ENCODE measurements at regions not wholly inside any gene's neighbourhood (a gene's known extent, or its start where the extent isn't known, plus 50 kb on each side); places are given as distances from the start of the nearest gene placed in this dataset.

DNA sequence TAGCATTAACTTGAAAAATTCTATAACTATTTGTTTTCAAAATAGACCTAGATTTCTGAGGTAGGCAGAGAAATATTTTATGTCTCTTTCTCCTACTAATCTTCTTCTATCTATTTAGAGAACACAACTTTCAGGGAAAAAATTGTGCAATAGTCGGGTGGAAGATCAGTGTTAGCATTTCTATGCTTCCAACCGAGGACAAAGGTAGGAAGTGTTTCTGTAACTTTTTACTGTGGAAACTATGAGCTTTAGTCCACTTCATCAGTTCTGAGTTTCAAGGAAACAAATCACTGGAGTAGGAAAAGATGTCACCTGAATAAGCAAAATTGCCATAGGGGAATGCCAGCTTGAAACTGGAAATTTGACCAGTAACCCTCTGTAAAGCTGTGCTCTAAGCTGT, 207.7 kb upstream of the CTAGE1 start:
- no peak for DNase-seq (ENCODE audit: insufficient read length, low spot score)
- FAIRE-seq, result no peak
- TF ChIP-seq POLR2A (IDR thresholded peaks at IDR 0.05; ENCODE audit: low read depth, low read length) (no peak), POLR2AphosphoS5 (IDR thresholded peaks at IDR 0.05; ENCODE audit: low read depth, low read length) (no peak), PAX5 (IDR thresholded peaks at IDR 0.05; ENCODE audit: insufficient read depth, low read length, severe bottlenecking) (no peak), TAF1 (IDR thresholded peaks at IDR 0.05; ENCODE audit: low read depth, low read length) (no peak), POU2F2 (IDR thresholded peaks at IDR 0.05; ENCODE audit: low read depth, low read length) (no peak), SPI1 (IDR thresholded peaks at IDR 0.05; ENCODE audit: low read depth, low read length) (no peak)

DNA sequence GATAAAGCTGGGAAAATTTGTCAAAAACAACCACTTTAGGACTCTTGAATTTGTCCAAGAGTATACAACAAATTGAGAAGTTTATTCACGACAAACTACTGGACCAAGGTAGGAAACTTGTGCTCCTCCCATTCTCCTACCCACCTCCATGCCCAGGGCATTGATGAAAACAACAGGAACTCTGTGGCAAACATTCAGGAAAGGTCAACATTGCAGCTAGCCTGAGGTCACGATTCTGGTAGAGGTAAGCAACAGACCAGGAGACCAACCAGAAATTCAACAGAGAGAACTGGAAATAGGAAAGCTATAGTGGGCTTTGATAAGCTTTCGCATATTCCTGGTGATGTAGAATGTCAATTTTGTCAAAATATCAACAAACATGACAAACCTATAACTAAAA, 209.1 kb upstream of the CTAGE1 start:
- DNase-seq (ENCODE audit: insufficient read length, low spot score), result no peak
- TF ChIP-seq POLR2AphosphoS5 (IDR thresholded peaks at IDR 0.05; ENCODE audit: low read depth, low read length) (no peak), POU2F2 (IDR thresholded peaks at IDR 0.05; ENCODE audit: low read depth, low read length) (no peak), TAF1 (IDR thresholded peaks at IDR 0.05; ENCODE audit: low read depth, low read length) (no peak), SPI1 (IDR thresholded peaks at IDR 0.05; ENCODE audit: low read depth, low read length) (no peak), POLR2A (IDR thresholded peaks at IDR 0.05; ENCODE audit: low read depth, low read length) (no peak), PAX5 (IDR thresholded peaks at IDR 0.05; ENCODE audit: insufficient read depth, low read length, severe bottlenecking) (no peak)
- no peak for FAIRE-seq

DNA sequence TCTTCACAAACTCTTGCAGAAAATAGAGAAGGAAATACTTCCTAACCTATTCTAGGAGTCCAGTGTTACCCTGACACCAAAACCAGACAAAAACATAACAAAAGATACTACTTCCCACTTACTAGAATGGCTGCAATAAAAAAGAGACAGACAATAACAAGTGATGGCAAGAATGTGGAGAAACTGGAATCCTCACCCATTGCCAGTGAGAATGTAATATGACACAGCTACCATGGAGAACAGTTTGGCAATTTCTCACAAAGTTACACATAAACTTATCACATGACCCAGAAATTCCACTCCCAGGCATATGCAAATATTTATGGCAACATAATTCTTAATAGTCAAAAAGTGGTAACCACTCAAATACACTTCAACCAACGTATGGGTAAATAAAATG, 209.8 kb upstream of the CTAGE1 start:
- FAIRE-seq (no peak), DNase-seq (ENCODE audit: insufficient read length, low spot score) (no peak)
- TF ChIP-seq PAX5 (IDR thresholded peaks at IDR 0.05; ENCODE audit: insufficient read depth, low read length, severe bottlenecking) (no peak), POU2F2 (IDR thresholded peaks at IDR 0.05; ENCODE audit: low read depth, low read length) (no peak), TAF1 (IDR thresholded peaks at IDR 0.05; ENCODE audit: low read depth, low read length) (no peak), POLR2A (IDR thresholded peaks at IDR 0.05; ENCODE audit: low read depth, low read length) (no peak), SPI1 (IDR thresholded peaks at IDR 0.05; ENCODE audit: low read depth, low read length) (no peak), POLR2AphosphoS5 (IDR thresholded peaks at IDR 0.05; ENCODE audit: low read depth, low read length) (no peak)

DNA sequence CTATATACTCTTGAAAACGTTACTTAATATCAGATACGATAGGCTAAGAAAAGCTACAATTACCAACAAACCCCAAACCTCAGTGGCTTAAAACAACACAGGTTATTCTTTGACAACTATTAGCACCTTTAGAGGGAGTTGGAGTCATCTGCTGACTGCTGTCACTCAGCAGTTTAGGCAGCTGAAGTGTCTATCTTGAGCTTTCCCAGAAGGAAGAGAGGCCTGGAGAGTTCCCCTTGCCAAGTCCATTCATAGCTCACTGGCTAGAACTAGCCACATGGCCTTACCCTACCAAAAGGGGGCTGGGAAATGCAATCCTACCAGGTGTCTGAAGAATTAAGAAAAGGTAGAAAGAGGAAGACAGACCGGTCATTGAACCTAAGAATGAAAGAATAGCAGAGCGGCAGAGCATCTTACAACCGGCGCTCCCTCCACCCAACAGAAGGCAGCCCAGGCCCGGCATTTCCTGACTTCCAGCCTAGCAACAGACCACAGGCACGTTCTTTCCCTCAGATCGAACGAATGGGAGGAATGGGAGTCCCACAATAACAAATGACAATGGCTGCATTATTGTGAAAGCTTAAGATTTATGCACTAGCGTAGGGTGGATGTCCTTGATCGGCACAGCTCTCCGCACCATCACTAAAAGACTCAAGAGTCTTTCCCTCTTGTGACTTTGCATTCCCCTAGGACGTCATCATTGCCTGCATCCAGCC, 211.2 kb upstream of the CTAGE1 start:
- no peak for FAIRE-seq
- TF ChIP-seq TAF1 (IDR thresholded peaks at IDR 0.05; ENCODE audit: low read depth, low read length) (no peak), POU2F2 (IDR thresholded peaks at IDR 0.05; ENCODE audit: low read depth, low read length) (no peak), POLR2A (IDR thresholded peaks at IDR 0.05; ENCODE audit: low read depth, low read length) (no peak), SPI1 (IDR thresholded peaks at IDR 0.05; ENCODE audit: low read depth, low read length) (no peak), POLR2AphosphoS5 (IDR thresholded peaks at IDR 0.05; ENCODE audit: low read depth, low read length) (no peak), PAX5 (IDR thresholded peaks at IDR 0.05; ENCODE audit: insufficient read depth, low read length, severe bottlenecking) (no peak)
- DNase-seq (ENCODE audit: insufficient read length, low spot score), result no peak

DNA sequence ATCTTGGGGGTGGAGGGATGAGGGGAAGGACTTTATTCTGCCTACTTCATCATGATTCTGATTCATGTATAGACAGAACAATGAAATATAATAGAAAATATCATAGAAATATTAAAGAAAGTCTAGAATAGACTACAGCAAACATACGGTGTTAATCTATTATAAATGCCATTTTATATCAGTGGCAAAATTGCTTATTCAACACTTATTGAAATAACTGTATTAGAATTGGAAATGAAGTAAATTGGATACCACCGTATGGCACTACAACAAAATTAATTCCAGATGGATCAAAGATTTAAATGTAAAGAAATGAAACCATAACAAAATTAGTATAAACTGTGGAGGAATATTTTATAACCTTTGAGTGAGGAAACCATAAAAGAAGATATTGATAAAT, 213.3 kb upstream of the CTAGE1 start:
- DNase-seq (ENCODE audit: insufficient read length, low spot score) (no peak), FAIRE-seq (no peak)
- TF ChIP-seq PAX5 (IDR thresholded peaks at IDR 0.05; ENCODE audit: insufficient read depth, low read length, severe bottlenecking), result no peak
- no peak for TF ChIP-seq POLR2AphosphoS5 (IDR thresholded peaks at IDR 0.05; ENCODE audit: low read depth, low read length)
- TF ChIP-seq TAF1 (IDR thresholded peaks at IDR 0.05; ENCODE audit: low read depth, low read length), result no peak
- no peak for TF ChIP-seq POU2F2 (IDR thresholded peaks at IDR 0.05; ENCODE audit: low read depth, low read length)
- no peak for TF ChIP-seq POLR2A (IDR thresholded peaks at IDR 0.05; ENCODE audit: low read depth, low read length)
- TF ChIP-seq SPI1 (IDR thresholded peaks at IDR 0.05; ENCODE audit: low read depth, low read length), result no peak

DNA sequence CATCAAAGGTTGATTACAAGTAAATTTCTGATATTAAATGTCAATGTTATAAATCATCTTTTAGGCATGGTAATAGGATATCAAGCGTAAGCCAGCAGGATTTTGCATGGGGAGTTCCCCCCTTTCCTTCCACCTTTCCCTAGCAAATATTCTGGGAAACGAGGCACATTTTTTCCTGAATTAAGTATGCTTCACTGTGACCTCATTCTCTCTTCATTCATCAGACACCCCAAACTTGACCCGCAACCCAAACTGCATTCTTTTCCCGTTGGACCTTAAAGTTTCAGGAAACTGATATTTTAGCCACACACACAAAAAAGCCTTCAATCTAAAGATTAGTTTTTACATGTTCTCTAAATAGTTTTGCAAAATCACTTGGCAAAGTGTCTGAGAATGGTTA, 214.5 kb upstream of the CTAGE1 start:
- FAIRE-seq, result no peak
- DNase-seq (ENCODE audit: insufficient read length, low spot score), result no peak
- no peak for TF ChIP-seq POLR2A (IDR thresholded peaks at IDR 0.05; ENCODE audit: low read depth, low read length)
- TF ChIP-seq PAX5 (IDR thresholded peaks at IDR 0.05; ENCODE audit: insufficient read depth, low read length, severe bottlenecking), result no peak
- TF ChIP-seq POU2F2 (IDR thresholded peaks at IDR 0.05; ENCODE audit: low read depth, low read length), result no peak

DNA sequence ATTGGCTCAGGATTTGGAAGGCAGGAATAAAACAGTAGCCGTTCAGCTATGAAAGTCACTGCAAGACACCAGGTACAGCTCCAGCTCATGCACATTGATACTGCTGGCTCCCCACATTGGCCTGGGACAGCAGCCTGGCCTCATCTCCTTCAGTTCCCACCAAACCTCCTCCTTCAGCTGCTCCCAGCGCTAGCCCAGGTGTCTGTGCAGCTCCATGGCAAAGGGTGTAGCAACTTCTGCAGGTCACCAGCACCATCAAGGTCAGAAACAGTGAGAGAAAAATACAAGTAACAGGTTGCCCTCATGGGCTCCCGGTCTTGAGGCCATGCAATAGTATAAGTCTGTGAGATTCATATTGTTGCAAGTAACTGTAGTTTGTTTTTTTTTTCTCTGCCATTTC, 216.7 kb upstream of the CTAGE1 start:
- no peak for DNase-seq (ENCODE audit: insufficient read length, low spot score)
- no peak for FAIRE-seq
- TF ChIP-seq POLR2A (IDR thresholded peaks at IDR 0.05; ENCODE audit: low read depth, low read length), result no peak
- TF ChIP-seq TAF1 (IDR thresholded peaks at IDR 0.05; ENCODE audit: low read depth, low read length), result no peak
- no peak for TF ChIP-seq SPI1 (IDR thresholded peaks at IDR 0.05; ENCODE audit: low read depth, low read length)
- no peak for TF ChIP-seq PAX5 (IDR thresholded peaks at IDR 0.05; ENCODE audit: insufficient read depth, low read length, severe bottlenecking)
- no peak for TF ChIP-seq POU2F2 (IDR thresholded peaks at IDR 0.05; ENCODE audit: low read depth, low read length)
- TF ChIP-seq POLR2AphosphoS5 (IDR thresholded peaks at IDR 0.05; ENCODE audit: low read depth, low read length), result no peak

DNA sequence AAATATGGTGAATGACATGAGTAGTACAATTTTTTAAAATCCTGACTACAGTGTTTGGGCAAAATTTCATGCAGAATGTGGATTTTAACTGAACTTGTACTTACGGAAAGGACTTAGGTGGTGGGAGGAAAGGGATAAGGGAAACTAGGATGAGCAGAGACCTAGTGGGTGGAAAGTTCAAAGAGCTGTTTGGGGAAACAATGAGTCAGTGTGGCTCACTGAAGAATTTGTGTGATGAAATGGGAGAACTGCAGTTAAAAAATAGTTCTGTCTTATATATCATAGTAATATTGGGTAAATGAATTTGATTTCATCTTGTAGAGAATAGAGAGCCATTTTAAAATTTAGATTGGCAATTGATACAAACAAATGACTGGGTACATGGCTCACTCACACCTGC, 220.1 kb upstream of the CTAGE1 start:
- no peak for TF ChIP-seq TAF1 (IDR thresholded peaks at IDR 0.05; ENCODE audit: low read depth, low read length)
- no peak for TF ChIP-seq PAX5 (IDR thresholded peaks at IDR 0.05; ENCODE audit: insufficient read depth, low read length, severe bottlenecking)
- no peak for TF ChIP-seq POU2F2 (IDR thresholded peaks at IDR 0.05; ENCODE audit: low read depth, low read length)
- no peak for TF ChIP-seq SPI1 (IDR thresholded peaks at IDR 0.05; ENCODE audit: low read depth, low read length)
- no peak for TF ChIP-seq POLR2AphosphoS5 (IDR thresholded peaks at IDR 0.05; ENCODE audit: low read depth, low read length)
- no peak for TF ChIP-seq POLR2A (IDR thresholded peaks at IDR 0.05; ENCODE audit: low read depth, low read length)
- FAIRE-seq, result no peak

DNA sequence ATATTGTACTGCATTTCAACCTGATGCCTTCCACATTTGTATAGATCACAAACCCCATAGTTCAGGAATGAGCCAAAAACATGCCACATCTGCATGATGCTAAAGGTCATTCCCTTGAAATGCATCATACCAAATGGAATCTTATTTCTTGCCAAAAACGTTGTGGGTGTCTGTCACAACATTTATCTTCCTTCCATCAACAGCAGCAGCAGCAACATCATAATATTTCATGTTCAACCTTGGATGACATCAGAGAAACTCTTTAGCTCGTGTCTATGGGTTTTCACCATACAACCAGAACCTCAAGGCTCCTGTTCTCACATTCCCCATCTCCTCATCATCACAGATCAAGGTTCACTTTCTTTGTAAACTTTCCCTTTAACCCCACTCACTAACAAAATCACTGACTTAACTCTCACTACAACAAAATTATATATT, 221.3 kb upstream of the CTAGE1 start:
- TF ChIP-seq POU2F2 (IDR thresholded peaks at IDR 0.05; ENCODE audit: low read depth, low read length) (no peak), SPI1 (IDR thresholded peaks at IDR 0.05; ENCODE audit: low read depth, low read length) (no peak), PAX5 (IDR thresholded peaks at IDR 0.05; ENCODE audit: insufficient read depth, low read length, severe bottlenecking) (no peak), POLR2A (IDR thresholded peaks at IDR 0.05; ENCODE audit: low read depth, low read length) (no peak)
- FAIRE-seq, result no peak
- DNase-seq (ENCODE audit: insufficient read length, low spot score), result no peak

More for the DNA sequence above, 220.1 kb upstream of the CTAGE1 start:
- no peak for DNase-seq (ENCODE audit: insufficient read length, low spot score)

DNA sequence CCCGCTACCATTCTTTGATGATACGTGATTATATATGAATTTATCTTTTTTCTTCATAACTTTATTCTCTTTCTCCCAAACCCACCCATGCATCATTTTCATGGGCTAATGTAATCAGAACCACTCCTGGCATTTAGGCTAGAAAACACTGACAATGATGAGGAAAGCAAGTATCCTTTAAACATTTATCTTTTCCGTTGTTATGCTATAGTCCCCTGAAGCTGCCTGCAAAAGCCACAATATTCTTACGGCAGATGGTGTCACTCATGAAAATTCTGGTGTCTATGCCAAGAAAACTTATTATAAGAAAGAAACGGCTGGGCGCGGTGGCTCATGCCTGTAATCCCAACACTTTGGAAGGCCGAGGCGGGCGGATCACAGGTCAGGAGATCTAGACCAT, 221.8 kb upstream of the CTAGE1 start:
- TF ChIP-seq POU2F2 (IDR thresholded peaks at IDR 0.05; ENCODE audit: low read depth, low read length) (no peak), SPI1 (IDR thresholded peaks at IDR 0.05; ENCODE audit: low read depth, low read length) (no peak), POLR2A (IDR thresholded peaks at IDR 0.05; ENCODE audit: low read depth, low read length) (no peak), POLR2AphosphoS5 (IDR thresholded peaks at IDR 0.05; ENCODE audit: low read depth, low read length) (no peak), PAX5 (IDR thresholded peaks at IDR 0.05; ENCODE audit: insufficient read depth, low read length, severe bottlenecking) (no peak), TAF1 (IDR thresholded peaks at IDR 0.05; ENCODE audit: low read depth, low read length) (no peak)
- FAIRE-seq (no peak), DNase-seq (ENCODE audit: insufficient read length, low spot score) (no peak)
